HUES6 (cell line): ENCODE measurements at regions not wholly inside any gene's neighbourhood (a gene's known extent, or its start where the extent isn't known, plus 50 kb on each side); places are given as distances from the start of the nearest gene placed in this dataset.

Source experiments
- H3K27ac ChIP-seq: 2 replicates; pipeline ENCODE4 v1.7.0; 2013; ENCODE audit warnings: low read depth, mild to moderate bottlenecking, low read length, inconsistent platforms
- H3K27me3 ChIP-seq: 2 replicates; pipeline ENCODE4 v1.6.1; 2013; ENCODE audit warnings: low read length; ENCODE audit not compliant: control insufficient read depth, insufficient read depth
- H3K36me3 ChIP-seq: 2 replicates; pipeline ENCODE4 v1.6.1; 2013; ENCODE audit warnings: low read length; ENCODE audit not compliant: control insufficient read depth, insufficient read depth
- H3K4me1 ChIP-seq: 2 replicates; pipeline ENCODE4 v1.6.1; 2013; ENCODE audit warnings: low read length; ENCODE audit not compliant: control insufficient read depth, insufficient read depth
- H3K4me3 ChIP-seq: 2 replicates; pipeline ENCODE4 v1.5.1; 2013; ENCODE audit warnings: low read depth, low read length
- H3K9ac ChIP-seq: one replicate; pipeline ENCODE4 v1.6.1; 2013; ENCODE audit warnings: mild to moderate bottlenecking, low read length
- H3K9me3 ChIP-seq: 2 replicates; pipeline ENCODE4 v1.6.1; 2013; ENCODE audit warnings: low read depth, low read length; ENCODE audit not compliant: control insufficient read depth, insufficient read depth

- Histone ChIP-seq H3K27ac (no peak overlapping the region), H3K4me3 (no peak overlapping the region), H3K4me1 (no peaks in the 10 kb centered on the region)
These were observed 474.1 kb downstream of the FLRT2 start for GRCh38 chr14:86003998-86004397.

DNA sequence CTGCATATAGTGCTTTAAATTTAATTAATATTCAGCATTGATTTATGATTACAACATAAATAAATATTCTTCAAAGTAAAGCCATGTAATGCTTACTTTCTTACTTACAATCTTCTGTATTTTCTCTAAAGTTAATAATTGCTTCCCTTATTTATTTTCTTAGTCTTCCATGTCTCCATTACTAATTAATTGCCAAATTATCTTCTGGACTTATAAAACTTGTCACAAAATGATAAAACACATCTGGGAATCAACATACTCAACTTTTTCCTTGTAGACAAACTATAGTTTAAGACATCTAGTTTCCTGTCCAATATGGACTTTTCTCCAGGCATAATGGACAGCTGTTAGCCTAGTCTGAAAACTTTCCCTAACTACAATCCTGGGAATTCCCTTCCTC lies 466.6 kb downstream of the FLRT2 start:
- Histone ChIP-seq H3K27me3 (no peaks in the 10 kb centered on the region), H3K4me1 (no peaks in the 10 kb centered on the region), H3K27ac (no peak overlapping the region), H3K9me3 (no peaks in the 10 kb centered on the region), H3K9ac (no peak overlapping the region), H3K36me3 (no peaks in the 10 kb centered on the region), H3K4me3 (no peak overlapping the region)

More at GRCh38 chr14:86003998-86004397, 474.1 kb downstream of the FLRT2 start:
- H3K9me3 ChIP-seq = no peaks in the 10 kb centered on the region
- no peaks in the 10 kb centered on the region for H3K27me3 ChIP-seq
- H3K36me3 ChIP-seq = no peaks in the 10 kb centered on the region
- H3K9ac ChIP-seq = no peak overlapping the region

DNA sequence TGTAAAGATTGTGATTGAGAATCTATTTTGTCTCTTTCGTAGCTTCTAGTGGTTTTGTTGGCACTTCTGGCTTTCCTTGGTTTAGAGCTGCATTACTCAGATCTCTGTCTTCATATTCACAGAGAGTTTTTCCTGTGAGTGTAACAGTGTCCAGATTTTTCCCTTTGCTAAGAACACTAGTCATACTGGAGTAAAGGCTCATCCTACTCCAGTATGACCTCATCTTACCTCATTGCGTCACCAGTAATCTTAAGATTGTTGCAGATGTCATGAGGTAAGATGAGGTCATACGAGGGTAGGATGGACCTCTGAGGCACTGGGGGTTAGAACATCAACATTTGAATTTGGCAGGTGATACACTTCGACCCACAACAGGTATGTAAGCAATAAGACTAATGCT lies 461.2 kb downstream of the FLRT2 start:
- H3K9ac ChIP-seq = no peak overlapping the region
- no peaks in the 10 kb centered on the region for H3K9me3 ChIP-seq
- H3K36me3 ChIP-seq = no peaks in the 10 kb centered on the region
- no peak overlapping the region for H3K4me3 ChIP-seq
- H3K27me3 ChIP-seq = no peaks in the 10 kb centered on the region
- no peak overlapping the region for H3K27ac ChIP-seq
- no peaks in the 10 kb centered on the region for H3K4me1 ChIP-seq

GRCh38 chr14:85987907-85988306 lies 458.0 kb downstream of the FLRT2 start:
- H3K4me3 ChIP-seq = no peak overlapping the region
- H3K36me3 ChIP-seq = no peaks in the 10 kb centered on the region
- H3K9ac ChIP-seq = no peak overlapping the region
- H3K27me3 ChIP-seq = no peaks in the 10 kb centered on the region
- H3K9me3 ChIP-seq = no peaks in the 10 kb centered on the region
- H3K4me1 ChIP-seq = no peaks in the 10 kb centered on the region
- no peak overlapping the region for H3K27ac ChIP-seq

DNA sequence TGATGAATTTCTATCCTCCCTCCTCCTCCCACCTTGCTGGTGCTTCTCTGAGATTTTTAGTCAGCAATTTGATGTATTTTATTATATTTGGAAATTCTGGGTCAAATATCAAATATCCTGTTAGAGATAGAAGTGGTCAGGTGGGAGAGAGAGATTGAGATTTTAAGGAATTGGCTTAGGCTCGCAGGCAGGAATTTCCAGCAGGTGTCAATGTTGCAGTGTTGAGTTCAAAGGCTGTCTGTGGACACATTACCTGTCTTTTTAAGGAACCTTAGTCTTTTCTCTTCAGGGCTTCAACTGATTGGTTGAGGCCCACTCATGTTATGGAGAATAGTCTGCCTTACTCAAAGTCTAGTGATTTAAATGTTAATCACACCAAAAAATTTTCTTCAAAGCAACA lies 457.3 kb downstream of the FLRT2 start:
- no peaks in the 10 kb centered on the region for H3K4me1 ChIP-seq
- no peaks in the 10 kb centered on the region for H3K36me3 ChIP-seq
- H3K4me3 ChIP-seq = no peak overlapping the region
- H3K9ac ChIP-seq = no peak overlapping the region
- H3K27me3 ChIP-seq = no peaks in the 10 kb centered on the region
- no peak overlapping the region for H3K27ac ChIP-seq
- H3K9me3 ChIP-seq = no peaks in the 10 kb centered on the region

DNA sequence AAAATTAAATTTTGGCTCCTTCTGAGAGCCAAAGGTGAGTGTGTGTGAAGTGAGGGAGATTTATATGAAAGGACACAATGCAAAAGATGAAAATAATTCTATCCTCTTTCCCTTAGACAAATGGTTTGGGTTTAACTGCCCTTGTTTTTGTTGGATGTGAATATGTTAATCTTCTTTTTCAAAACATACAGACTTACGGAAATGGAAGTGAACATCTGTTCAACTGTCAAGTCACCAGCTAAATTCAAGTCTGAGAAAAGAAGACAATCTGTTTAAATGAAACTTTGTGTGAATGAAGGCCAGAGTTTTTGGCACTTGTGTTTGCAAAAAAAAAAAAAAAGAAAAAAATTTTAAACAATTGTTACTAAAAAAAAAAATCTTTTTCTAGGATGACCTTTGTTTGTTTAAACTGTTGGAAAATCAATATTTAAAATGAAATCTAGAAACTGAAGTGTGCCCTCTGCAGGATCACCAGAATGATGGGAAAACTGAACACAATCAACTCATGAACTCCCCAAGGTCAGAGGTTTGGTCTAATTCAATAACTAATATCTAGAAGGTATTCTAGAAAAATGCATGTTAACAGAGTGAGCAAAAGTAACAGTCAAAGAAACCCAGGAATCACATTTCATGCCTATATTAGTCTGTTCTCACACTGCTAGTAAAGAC lies 448.8 kb downstream of the FLRT2 start:
- peaks cover 10% of the 10 kb centered on the region for H3K9me3 ChIP-seq

DNA sequence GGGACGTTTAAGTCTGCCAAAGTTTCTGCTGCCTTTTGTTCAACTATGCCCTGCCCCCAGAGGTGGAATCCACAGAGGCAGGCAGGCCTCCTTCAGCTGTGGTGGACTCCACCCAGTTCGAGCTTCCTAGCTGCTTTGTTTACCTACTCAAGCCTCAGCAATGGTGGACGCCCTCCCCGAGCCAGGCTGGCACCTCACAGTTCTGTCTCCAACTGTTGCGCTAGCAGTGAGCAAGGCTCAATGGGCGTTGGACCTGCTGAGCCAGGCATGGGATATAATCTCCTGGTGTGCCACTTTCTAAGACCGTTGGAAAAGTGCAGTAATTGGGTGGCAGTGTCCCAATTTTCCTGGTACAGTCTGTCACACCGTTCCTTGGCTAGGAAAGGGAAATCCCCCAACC lies 444.7 kb downstream of the FLRT2 start:
- no peak overlapping the region for H3K27ac ChIP-seq
- no peaks in the 10 kb centered on the region for H3K27me3 ChIP-seq
- no peaks in the 10 kb centered on the region for H3K36me3 ChIP-seq
- no peak overlapping the region for H3K4me3 ChIP-seq
- H3K9me3 ChIP-seq = peaks cover 10% of the 10 kb centered on the region
- H3K9ac ChIP-seq = no peak overlapping the region
- no peaks in the 10 kb centered on the region for H3K4me1 ChIP-seq

More for the DNA sequence above, 448.8 kb downstream of the FLRT2 start:
- Histone ChIP-seq H3K36me3 (no peaks in the 10 kb centered on the region), H3K9ac (no peak overlapping the region), H3K27ac (no peak overlapping the region), H3K4me3 (no peak overlapping the region), H3K27me3 (no peaks in the 10 kb centered on the region), H3K4me1 (no peaks in the 10 kb centered on the region)

DNA sequence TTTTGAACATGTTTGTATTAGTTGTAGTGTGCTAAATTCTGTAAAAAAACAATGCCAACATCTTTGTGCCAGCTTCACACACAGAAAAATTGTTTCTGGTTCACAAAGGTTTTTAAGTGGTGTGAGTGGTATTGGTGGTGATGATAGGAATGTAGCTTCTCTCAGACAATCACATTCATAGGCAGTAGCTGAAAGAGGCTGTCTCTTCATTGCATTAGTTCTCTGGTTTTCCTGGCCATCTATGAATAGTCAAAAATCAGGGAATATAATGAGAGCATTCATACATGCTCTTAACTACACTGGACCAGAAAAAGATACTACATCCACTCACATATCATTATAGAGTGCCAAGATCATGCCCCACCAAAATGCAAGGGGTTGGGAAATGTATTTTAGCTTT lies 433.5 kb downstream of the FLRT2 start:
- Histone ChIP-seq H3K9ac (no peak overlapping the region), H3K4me3 (no peak overlapping the region), H3K4me1 (no peaks in the 10 kb centered on the region; the same call in 1 of the 2 replicates), H3K27me3 (no peaks in the 10 kb centered on the region), H3K9me3 (no peaks in the 10 kb centered on the region), H3K27ac (no peak overlapping the region), H3K36me3 (no peaks in the 10 kb centered on the region)

GRCh38 chr14:85960756-85961155 lies 430.8 kb downstream of the FLRT2 start:
- Histone ChIP-seq H3K36me3 (no peaks in the 10 kb centered on the region), H3K4me1 (no peaks in the 10 kb centered on the region; the same call in 1 of the 2 replicates), H3K9me3 (no peaks in the 10 kb centered on the region), H3K27me3 (no peaks in the 10 kb centered on the region), H3K4me3 (no peak overlapping the region), H3K27ac (no peak overlapping the region), H3K9ac (no peak overlapping the region)

DNA sequence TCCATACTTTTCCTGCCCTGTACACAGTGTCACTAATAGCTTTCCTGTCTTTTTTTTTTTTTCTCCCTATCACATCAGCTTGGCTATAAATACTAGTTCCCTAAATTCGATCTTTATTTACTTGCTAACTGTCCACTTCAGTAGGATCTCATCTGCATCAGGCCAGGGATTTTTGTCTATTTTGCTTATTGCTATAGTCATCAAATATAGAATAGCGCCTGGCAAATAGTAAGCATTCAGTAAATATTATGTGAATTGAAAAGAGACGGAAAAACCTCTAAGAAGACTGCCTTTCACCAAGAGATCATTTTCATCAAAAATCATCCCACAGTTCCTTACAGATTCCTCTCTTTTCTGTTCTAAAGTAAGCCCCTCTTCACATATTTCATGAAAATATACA lies 429.1 kb downstream of the FLRT2 start:
- Histone ChIP-seq H3K27ac (no peak overlapping the region), H3K9me3 (no peaks in the 10 kb centered on the region), H3K9ac (no peak overlapping the region)

DNA sequence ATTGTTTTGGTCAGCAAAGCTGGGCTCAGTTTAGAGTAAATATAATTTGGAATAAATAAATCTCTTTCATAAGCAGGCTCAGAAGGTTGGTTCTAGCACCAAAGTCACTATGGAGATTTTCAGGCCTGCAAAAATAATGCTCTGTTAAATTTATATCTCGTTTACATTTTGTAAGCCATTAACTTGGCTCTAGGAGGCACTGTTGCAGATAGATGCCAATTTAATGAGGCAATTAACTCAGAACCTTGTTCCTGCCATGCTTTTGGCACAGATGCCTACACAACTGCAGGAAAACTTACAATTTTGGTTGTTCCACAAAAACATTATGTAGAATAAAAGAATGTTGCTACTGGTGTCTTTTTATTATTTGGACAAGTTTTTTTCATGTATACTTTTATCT lies 428.1 kb downstream of the FLRT2 start:
- no peaks in the 10 kb centered on the region for H3K9me3 ChIP-seq
- no peak overlapping the region for H3K9ac ChIP-seq
- H3K27me3 ChIP-seq = no peaks in the 10 kb centered on the region
- H3K36me3 ChIP-seq = no peaks in the 10 kb centered on the region
- H3K27ac ChIP-seq = no peak overlapping the region
- no peaks in the 10 kb centered on the region; the same call in 1 of the 2 replicates for H3K4me1 ChIP-seq
- no peak overlapping the region for H3K4me3 ChIP-seq

More for the DNA sequence above, 429.1 kb downstream of the FLRT2 start:
- H3K4me1 ChIP-seq = no peaks in the 10 kb centered on the region; the same call in 1 of the 2 replicates
- no peak overlapping the region for H3K4me3 ChIP-seq
- H3K36me3 ChIP-seq = no peaks in the 10 kb centered on the region
- H3K27me3 ChIP-seq = no peaks in the 10 kb centered on the region
